ENCODE measurements at regions not wholly inside any gene's neighbourhood (a gene's known extent, or its start where the extent isn't known, plus 50 kb on each side); places are given as distances from the start of the nearest gene placed in this dataset.

DNA sequence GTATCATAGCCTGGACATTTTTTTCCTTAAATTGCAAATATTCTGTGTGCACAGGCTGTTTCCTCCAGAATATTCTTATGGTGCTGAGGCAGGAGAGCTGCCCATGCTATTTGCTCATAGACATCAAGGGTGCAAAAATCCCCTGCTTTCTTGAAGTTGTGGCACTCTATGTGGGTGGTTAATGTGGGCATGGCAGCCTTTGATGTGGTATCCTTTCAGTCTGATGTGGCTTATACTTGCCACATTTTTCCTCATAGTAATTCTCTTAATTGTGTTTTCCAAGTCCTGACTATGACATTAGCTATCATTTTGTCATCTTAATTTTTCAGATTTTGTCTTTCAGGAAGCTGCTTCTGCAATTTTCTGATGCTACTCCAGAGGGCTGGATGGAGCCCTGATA is 353.3 kb downstream of the YTHDC2 start:
- Histone ChIP-seq H3K27me3 (replicated peaks; ENCODE audit: control insufficient read depth, insufficient read depth, low read length) (no peaks in the 10 kb centered on the region), H3K36me3 (ENCODE audit: control insufficient read depth, insufficient read depth, low read length) (no peaks in the 10 kb centered on the region), H3K4me3 (replicated peaks; ENCODE audit: low read depth, low read length) (no peak overlapping the region)
- DNase-seq (ENCODE audit: extremely low read depth, insufficient read length) = no peak
- TF ChIP-seq, protein P1, sequence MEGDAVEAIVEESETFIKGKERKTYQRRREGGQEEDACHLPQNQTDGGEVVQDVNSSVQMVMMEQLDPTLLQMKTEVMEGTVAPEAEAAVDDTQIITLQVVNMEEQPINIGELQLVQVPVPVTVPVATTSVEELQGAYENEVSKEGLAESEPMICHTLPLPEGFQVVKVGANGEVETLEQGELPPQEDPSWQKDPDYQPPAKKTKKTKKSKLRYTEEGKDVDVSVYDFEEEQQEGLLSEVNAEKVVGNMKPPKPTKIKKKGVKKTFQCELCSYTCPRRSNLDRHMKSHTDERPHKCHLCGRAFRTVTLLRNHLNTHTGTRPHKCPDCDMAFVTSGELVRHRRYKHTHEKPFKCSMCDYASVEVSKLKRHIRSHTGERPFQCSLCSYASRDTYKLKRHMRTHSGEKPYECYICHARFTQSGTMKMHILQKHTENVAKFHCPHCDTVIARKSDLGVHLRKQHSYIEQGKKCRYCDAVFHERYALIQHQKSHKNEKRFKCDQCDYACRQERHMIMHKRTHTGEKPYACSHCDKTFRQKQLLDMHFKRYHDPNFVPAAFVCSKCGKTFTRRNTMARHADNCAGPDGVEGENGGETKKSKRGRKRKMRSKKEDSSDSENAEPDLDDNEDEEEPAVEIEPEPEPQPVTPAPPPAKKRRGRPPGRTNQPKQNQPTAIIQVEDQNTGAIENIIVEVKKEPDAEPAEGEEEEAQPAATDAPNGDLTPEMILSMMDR (IDR thresholded peaks at IDR 0.05; ENCODE audit: insufficient read depth, low read length, poor library complexity, severe bottlenecking) = no peak

DNA sequence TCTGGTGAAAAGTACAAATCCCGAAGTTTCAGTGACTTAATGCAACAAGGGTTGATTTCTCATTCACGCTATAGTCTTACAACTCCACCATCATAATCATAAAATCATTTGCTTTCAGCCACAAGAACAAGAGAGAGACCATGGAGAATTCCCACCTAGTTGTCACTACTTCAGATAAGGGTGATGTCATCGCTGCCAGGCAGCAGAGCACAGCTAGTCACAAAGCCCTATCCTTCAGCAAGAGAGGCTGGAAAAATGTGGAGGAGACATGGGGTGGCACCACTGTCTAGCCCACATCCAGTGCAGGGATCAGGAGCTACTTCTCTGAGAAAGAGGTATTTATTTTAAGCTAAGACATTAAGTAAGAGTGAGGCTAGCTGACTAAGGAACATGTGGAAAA is 356.1 kb downstream of the YTHDC2 start:
- Histone ChIP-seq H3K36me3 (ENCODE audit: control insufficient read depth, insufficient read depth, low read length) (no peaks in the 10 kb centered on the region), H3K27me3 (replicated peaks; ENCODE audit: control insufficient read depth, insufficient read depth, low read length) (no peaks in the 10 kb centered on the region), H3K4me3 (replicated peaks; ENCODE audit: low read depth, low read length) (no peak overlapping the region)
- TF ChIP-seq, protein P1 (IDR thresholded peaks at IDR 0.05; ENCODE audit: insufficient read depth, low read length, poor library complexity, severe bottlenecking) = no peak
- no peak for DNase-seq (ENCODE audit: extremely low read depth, insufficient read length)

DNA sequence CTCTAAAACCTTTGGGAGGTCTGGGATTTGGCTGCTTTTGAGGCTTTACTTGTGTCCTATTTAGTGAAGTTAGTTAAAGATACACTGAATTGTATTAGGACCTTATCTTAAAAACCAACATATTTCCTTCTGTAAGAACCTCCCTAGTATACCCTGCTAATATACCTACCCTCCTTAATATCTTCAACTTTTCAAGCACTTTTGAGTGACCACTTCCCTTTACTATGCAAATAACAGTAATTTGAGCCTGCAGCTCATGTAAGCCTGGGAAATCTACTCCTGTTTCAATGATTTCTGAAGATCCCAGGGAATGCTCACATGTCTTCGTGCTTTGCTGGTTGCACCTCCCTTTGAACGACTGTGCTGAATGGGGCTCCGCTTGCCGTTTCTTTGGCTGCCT is 358.5 kb downstream of the YTHDC2 start:
- Histone ChIP-seq H3K4me3 (replicated peaks; ENCODE audit: low read depth, low read length) (no peak overlapping the region), H3K36me3 (ENCODE audit: control insufficient read depth, insufficient read depth, low read length) (no peaks in the 10 kb centered on the region), H3K27me3 (replicated peaks; ENCODE audit: control insufficient read depth, insufficient read depth, low read length) (no peaks in the 10 kb centered on the region)
- TF ChIP-seq, protein P1 (IDR thresholded peaks at IDR 0.05; ENCODE audit: insufficient read depth, low read length, poor library complexity, severe bottlenecking) = no peak
- DNase-seq (ENCODE audit: extremely low read depth, insufficient read length) = no peak

DNA sequence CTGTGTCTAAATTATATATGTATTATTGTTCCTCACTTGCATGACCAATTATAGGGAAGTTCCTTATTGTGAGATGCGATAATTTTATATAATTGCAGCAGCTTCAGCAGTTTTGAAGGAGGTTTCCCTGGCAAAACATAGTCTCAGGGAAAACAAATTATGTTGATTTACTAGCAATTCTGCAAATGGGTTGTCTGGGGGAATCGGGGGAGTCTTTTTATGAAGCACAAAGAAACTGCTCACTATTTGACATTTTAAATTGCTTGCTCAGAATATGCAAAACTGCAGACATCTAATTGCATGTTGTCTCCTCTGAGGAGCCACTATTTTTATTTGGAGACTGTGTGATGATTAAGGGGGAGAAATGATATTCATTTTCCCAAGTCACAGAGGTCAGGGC is 361.6 kb downstream of the YTHDC2 start:
- H3K27me3 ChIP-seq (replicated peaks; ENCODE audit: control insufficient read depth, insufficient read depth, low read length) = no peaks in the 10 kb centered on the region
- no peak for DNase-seq (ENCODE audit: extremely low read depth, insufficient read length)
- H3K36me3 ChIP-seq (ENCODE audit: control insufficient read depth, insufficient read depth, low read length) = no peaks in the 10 kb centered on the region
- TF ChIP-seq, protein P1 (IDR thresholded peaks at IDR 0.05; ENCODE audit: insufficient read depth, low read length, poor library complexity, severe bottlenecking) = no peak
- no peak overlapping the region for H3K4me3 ChIP-seq (replicated peaks; ENCODE audit: low read depth, low read length)

DNA sequence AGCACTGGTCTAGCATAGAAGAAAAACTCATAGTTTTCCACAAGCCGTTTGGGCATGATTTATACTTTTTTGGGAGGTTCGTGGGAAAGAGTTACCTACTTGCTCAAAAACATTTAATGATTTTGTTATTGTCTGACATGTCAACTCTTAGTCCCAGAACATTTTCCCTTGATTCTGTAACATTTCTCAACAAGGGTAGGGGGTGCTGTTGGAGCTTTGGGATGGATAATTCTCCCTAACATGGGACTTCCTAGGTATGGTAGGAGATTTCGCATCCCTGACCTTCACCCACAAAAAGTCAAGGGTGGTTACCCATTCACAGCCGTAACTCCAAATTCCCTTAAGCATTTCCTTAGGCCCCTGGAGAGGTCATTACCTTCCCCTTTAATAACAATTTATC is 378.0 kb downstream of the YTHDC2 start:
- TF ChIP-seq, protein P1 (IDR thresholded peaks at IDR 0.05; ENCODE audit: insufficient read depth, low read length, poor library complexity, severe bottlenecking) = no peak
- DNase-seq (ENCODE audit: extremely low read depth, insufficient read length) = no peak
- Histone ChIP-seq H3K4me3 (replicated peaks; ENCODE audit: low read depth, low read length) (no peak overlapping the region), H3K36me3 (ENCODE audit: control insufficient read depth, insufficient read depth, low read length) (no peaks in the 10 kb centered on the region), H3K27me3 (replicated peaks; ENCODE audit: control insufficient read depth, insufficient read depth, low read length) (no peaks in the 10 kb centered on the region)

DNA sequence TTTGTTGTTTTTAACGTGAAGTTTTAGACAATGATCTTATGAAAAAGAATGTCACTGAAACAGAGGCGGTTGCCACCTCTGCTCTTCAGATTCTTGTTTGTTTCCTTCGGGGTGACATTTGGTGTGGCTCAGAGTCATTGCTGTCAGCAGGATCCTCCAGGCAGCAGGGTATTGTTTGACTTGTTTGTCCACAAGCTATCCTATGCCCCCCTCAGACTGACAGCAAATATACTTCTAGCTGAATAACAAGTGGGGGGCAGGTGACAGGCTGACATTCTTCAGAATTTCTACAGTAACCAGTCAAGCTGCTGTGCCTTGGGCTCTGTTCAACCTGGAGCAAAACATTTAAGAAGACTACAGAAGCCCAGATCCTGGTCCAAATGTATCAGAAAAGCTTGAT is 383.3 kb downstream of the YTHDC2 start:
- Histone ChIP-seq H3K36me3 (ENCODE audit: control insufficient read depth, insufficient read depth, low read length) (no peaks in the 10 kb centered on the region), H3K27me3 (replicated peaks; ENCODE audit: control insufficient read depth, insufficient read depth, low read length) (no peaks in the 10 kb centered on the region), H3K4me3 (replicated peaks; ENCODE audit: low read depth, low read length) (no peak overlapping the region)
- TF ChIP-seq, protein P1 (IDR thresholded peaks at IDR 0.05; ENCODE audit: insufficient read depth, low read length, poor library complexity, severe bottlenecking) = no peak
- no peak for DNase-seq (ENCODE audit: extremely low read depth, insufficient read length)
